Adrenal gland (tissue), 5 donors: ENCODE measurements at regions not wholly inside any gene's neighbourhood (a gene's known extent, or its start where the extent isn't known, plus 50 kb on each side); places are given as distances from the start of the nearest gene placed in this dataset.

Source experiments
- CTCF ChIP-seq, 6 experiments: fragments of 450-650 bp in 4 of 6; fragments of 200-600 bp in 2 of 6; sonication (generic) in 1 of 6; IDR thresholded peaks; 1 replicate in 5 of 6; 2 replicates in 1 of 6; pipeline versions ENCODE4 v1.5.1 to v1.8.0; 2016 to 2021; ENCODE audit warnings: antibody characterized with exemption in 6 of 6, mild to moderate bottlenecking in 2 of 6, moderate library complexity in 1 of 6
- POLR2A ChIP-seq, 2 donors: fragments of 450-650 bp; IDR thresholded peaks; one replicate each; pipeline ENCODE4 v1.6.1; 2017; ENCODE audit warnings: antibody characterized with exemption in 2 of 2, mild to moderate bottlenecking in 2 of 2, moderate library complexity in 1 of 2
- donor health status: DM: no; HTN: no; CAD: no.

- TF ChIP-seq CTCF (IDR thresholded peaks at IDR 0.05) (no peak), POLR2A (IDR thresholded peaks at IDR 0.05) (no peak)
These were observed 424.7 kb upstream of the CAMK1G start for GRCh38 chr1:209158851-209159250.
